Uterus (tissue), 2 donors: ENCODE measurements at regions not wholly inside any gene's neighbourhood (a gene's known extent, or its start where the extent isn't known, plus 50 kb on each side); places are given as distances from the start of the nearest gene placed in this dataset.

Source experiments
- POLR2A ChIP-seq, 2 donors: fragments of 450-650 bp; IDR thresholded peaks; one replicate each; pipeline ENCODE4 v1.6.1; 2016; ENCODE audit warnings: antibody characterized with exemption in 2 of 2, mild to moderate bottlenecking in 1 of 2, moderate library complexity in 1 of 2
- TF ChIP-seq, protein P1 (sequence below), 4 experiments: fragments of 200-600 bp in 2 of 4; fragments of 450-650 bp in 2 of 4; sonication (generic) in 2 of 4; IDR thresholded peaks; one replicate each; pipeline ENCODE4 v1.5.1; 2016 to 2019; ENCODE audit warnings: antibody characterized with exemption in 4 of 4, mild to moderate bottlenecking in 2 of 4, moderate library complexity in 1 of 4

DNA sequence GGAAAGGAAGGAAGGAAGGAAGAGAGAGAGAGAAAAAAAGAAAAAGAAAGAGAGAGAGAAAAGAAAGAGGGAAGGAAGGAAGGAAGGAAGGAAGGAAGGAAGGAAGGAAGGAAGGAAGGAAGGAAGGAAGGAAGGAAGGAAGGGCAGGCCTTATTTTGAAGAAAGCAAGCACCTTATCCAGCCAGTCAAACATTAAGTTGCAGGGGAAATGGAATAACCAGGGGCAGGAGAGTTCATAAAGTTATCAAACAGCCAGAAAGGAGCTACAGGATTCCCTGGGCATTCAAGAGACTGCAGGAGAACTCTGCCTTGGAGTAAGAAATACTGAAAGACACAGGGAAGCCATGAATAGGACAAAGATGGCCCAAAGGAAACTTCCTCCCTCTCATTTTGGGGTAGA, 672.0 kb upstream of the INTU start:
- no peak for TF ChIP-seq POLR2A (IDR thresholded peaks at IDR 0.05)
- TF ChIP-seq, protein P1, sequence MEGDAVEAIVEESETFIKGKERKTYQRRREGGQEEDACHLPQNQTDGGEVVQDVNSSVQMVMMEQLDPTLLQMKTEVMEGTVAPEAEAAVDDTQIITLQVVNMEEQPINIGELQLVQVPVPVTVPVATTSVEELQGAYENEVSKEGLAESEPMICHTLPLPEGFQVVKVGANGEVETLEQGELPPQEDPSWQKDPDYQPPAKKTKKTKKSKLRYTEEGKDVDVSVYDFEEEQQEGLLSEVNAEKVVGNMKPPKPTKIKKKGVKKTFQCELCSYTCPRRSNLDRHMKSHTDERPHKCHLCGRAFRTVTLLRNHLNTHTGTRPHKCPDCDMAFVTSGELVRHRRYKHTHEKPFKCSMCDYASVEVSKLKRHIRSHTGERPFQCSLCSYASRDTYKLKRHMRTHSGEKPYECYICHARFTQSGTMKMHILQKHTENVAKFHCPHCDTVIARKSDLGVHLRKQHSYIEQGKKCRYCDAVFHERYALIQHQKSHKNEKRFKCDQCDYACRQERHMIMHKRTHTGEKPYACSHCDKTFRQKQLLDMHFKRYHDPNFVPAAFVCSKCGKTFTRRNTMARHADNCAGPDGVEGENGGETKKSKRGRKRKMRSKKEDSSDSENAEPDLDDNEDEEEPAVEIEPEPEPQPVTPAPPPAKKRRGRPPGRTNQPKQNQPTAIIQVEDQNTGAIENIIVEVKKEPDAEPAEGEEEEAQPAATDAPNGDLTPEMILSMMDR (IDR thresholded peaks at IDR 0.05): no peak
